Liver (tissue), 8 donors: ENCODE measurements at regions not wholly inside any gene's neighbourhood (a gene's known extent, or its start where the extent isn't known, plus 50 kb on each side); places are given as distances from the start of the nearest gene placed in this dataset.

ENCODE experiments used
- DNase-seq: peaks from one replicate; pipeline ENCODE4 v3.0.0-alpha.2; 2017; ENCODE audit warnings: low spot score
- H3K27ac ChIP-seq, 2 donors: one replicate each; pipeline ENCODE4 v1.7.0; 2013; ENCODE audit warnings: inconsistent platforms in 2 of 2, low read length in 2 of 2, control low read depth in 1 of 2, low read depth in 1 of 2, mild to moderate bottlenecking in 1 of 2
- H3K27me3 ChIP-seq, 4 donors: one replicate each; pipeline versions ENCODE4 v1.6.1 to v1.7.0; 2013; ENCODE audit warnings: low read length in 3 of 4, inconsistent platforms in 1 of 4, mild to moderate bottlenecking in 1 of 4, moderate library complexity in 1 of 4; ENCODE audit not compliant: control insufficient read depth in 4 of 4, insufficient read depth in 4 of 4
- H3K36me3 ChIP-seq, 4 donors: one replicate each; pipeline versions ENCODE4 v1.6.1 to v1.7.0; 2013; ENCODE audit warnings: low read length in 3 of 4, mild to moderate bottlenecking in 3 of 4, low read depth in 1 of 4, moderate library complexity in 1 of 4; ENCODE audit not compliant: control insufficient read depth in 4 of 4, insufficient read depth in 3 of 4
- H3K4me1 ChIP-seq, 4 donors: one replicate each; pipeline versions ENCODE4 v1.6.1 to v1.7.0; 2013; ENCODE audit warnings: low read length in 3 of 4, mild to moderate bottlenecking in 3 of 4, moderate library complexity in 1 of 4; ENCODE audit not compliant: control insufficient read depth in 4 of 4, insufficient read depth in 4 of 4
- H3K4me3 ChIP-seq, 3 donors: one replicate each; pipeline versions ENCODE4 v1.6.1 to v1.7.0; 2013; ENCODE audit warnings: low read length in 3 of 3, control low read depth in 1 of 3, low read depth in 1 of 3, mild to moderate bottlenecking in 1 of 3
- H3K9ac ChIP-seq, 2 donors: one replicate each; pipeline ENCODE4 v1.7.0; 2013; ENCODE audit warnings: low read length in 2 of 2, mild to moderate bottlenecking in 2 of 2, moderate library complexity in 2 of 2, control low read depth in 1 of 2, low read depth in 1 of 2
- H3K9me3 ChIP-seq, 4 donors: one replicate each; pipeline versions ENCODE4 v1.6.1 to v1.7.0; 2013; ENCODE audit warnings: low read length in 3 of 4; ENCODE audit not compliant: control insufficient read depth in 4 of 4
- ATF3 ChIP-seq: IDR thresholded peaks from 2 replicates; pipeline ENCODE4 v1.6.1; 2016; ENCODE audit warnings: antibody characterized with exemption
- CTCF ChIP-seq: fragments of 150-350 bp; IDR thresholded peaks from 2 replicates; pipeline ENCODE4 v1.5.1; 2017; ENCODE audit warnings: improper control_type of control experiment, low read depth, low read length; ENCODE audit not compliant: missing input control
- EGR1 ChIP-seq, 2 donors: IDR thresholded peaks; 2 replicates each; pipeline ENCODE4 v1.6.1; 2016 to 2018; ENCODE audit warnings: antibody characterized with exemption in 2 of 2, low read depth in 2 of 2
- FOXA1 ChIP-seq: IDR thresholded peaks from 2 replicates; pipeline ENCODE4 v1.6.1; 2016; ENCODE audit warnings: antibody characterized with exemption
- FOXA2 ChIP-seq: IDR thresholded peaks from 2 replicates; pipeline ENCODE4 v1.6.1; 2016; ENCODE audit warnings: antibody characterized with exemption
- GABPA ChIP-seq, 2 donors: IDR thresholded peaks in 1 of 2; conservative IDR thresholded peaks in 1 of 2; 2 replicates each; pipeline ENCODE4 v1.6.1; 2016; ENCODE audit warnings: antibody characterized with exemption in 2 of 2, mild to moderate bottlenecking in 1 of 2, moderate library complexity in 1 of 2
- HNF4A ChIP-seq, 2 donors: conservative IDR thresholded peaks; 2 replicates each; pipeline ENCODE4 v1.6.1; 2016; ENCODE audit warnings: antibody characterized with exemption in 2 of 2, mild to moderate bottlenecking in 2 of 2
- HNF4G ChIP-seq: IDR thresholded peaks from 2 replicates; pipeline ENCODE4 v1.6.1; 2016; ENCODE audit warnings: antibody characterized with exemption
- JUND ChIP-seq, 2 donors: IDR thresholded peaks; 2 replicates each; pipeline ENCODE4 v1.6.1; 2016; ENCODE audit warnings: antibody characterized with exemption in 2 of 2
- MAX ChIP-seq: IDR thresholded peaks from 2 replicates; pipeline ENCODE4 v1.6.1; 2016; ENCODE audit warnings: antibody characterized with exemption
- NR2F2 ChIP-seq: IDR thresholded peaks from 2 replicates; pipeline ENCODE4 v1.6.1; 2016; ENCODE audit warnings: antibody characterized with exemption
- RAD21 ChIP-seq, 2 donors: IDR thresholded peaks; 2 replicates each; pipeline ENCODE4 v1.6.1; 2016; ENCODE audit warnings: antibody characterized with exemption in 2 of 2, mild to moderate bottlenecking in 2 of 2
- REST ChIP-seq: IDR thresholded peaks from 2 replicates; pipeline ENCODE4 v1.6.1; 2016; ENCODE audit warnings: antibody characterized with exemption, mild to moderate bottlenecking
- RXRA ChIP-seq, 2 donors: IDR thresholded peaks; 2 replicates each; pipeline ENCODE4 v1.6.1; 2017 to 2018; ENCODE audit warnings: antibody characterized with exemption in 2 of 2, mild to moderate bottlenecking in 1 of 2
- SP1 ChIP-seq: IDR thresholded peaks from 2 replicates; pipeline ENCODE4 v1.6.1; 2018; ENCODE audit warnings: antibody characterized with exemption, mild to moderate bottlenecking
- TAF1 ChIP-seq: conservative IDR thresholded peaks from 2 replicates; pipeline ENCODE4 v1.6.1; 2016; ENCODE audit warnings: antibody characterized with exemption, mild to moderate bottlenecking
- YY1 ChIP-seq: IDR thresholded peaks from 2 replicates; pipeline ENCODE4 v1.6.1; 2016; ENCODE audit warnings: antibody characterized with exemption, mild to moderate bottlenecking
- ZBTB33 ChIP-seq: IDR thresholded peaks from 2 replicates; pipeline ENCODE4 v1.6.1; 2016; ENCODE audit warnings: antibody characterized with exemption
- WGBS: extraction: QIAGEN DNeasy Blood & Tissue Kit; methylation state at CpG from one replicate; pipeline ENCODE4 v1.1.7; 2013; 5-methylcytosine and 5-hydroxymethylcytosine counted together
- donor health status: healthy.
- donor health status: healthy.
- donor health status: healthy.
- donor health status: healthy.
- donor health status: healthy.

- DNase-seq, result no peak
- no peak overlapping the region for H3K27ac ChIP-seq
- no peaks in the 10 kb centered on the region for H3K27me3 ChIP-seq
- WGBS, result 52% methylated on average over 5 of the region's 5 CpGs
- no peak overlapping the region for H3K9ac ChIP-seq
- no peaks in the 10 kb centered on the region for H3K4me1 ChIP-seq
- H3K4me3 ChIP-seq, result no peak overlapping the region
- TF ChIP-seq GABPA (IDR thresholded peaks at IDR 0.05 in 1 of 2, conservative IDR thresholded peaks at IDR 0.05 in 1 of 2) (no peak), YY1 (no peak), RXRA (IDR thresholded peaks at IDR 0.05) (no peak), TAF1 (no peak), RAD21 (IDR thresholded peaks at IDR 0.05) (no peak)
- H3K36me3 ChIP-seq, result no peaks in the 10 kb centered on the region
- H3K9me3 ChIP-seq, result no peaks in the 10 kb centered on the region
Measured at GRCh38 chr10:54880996-54881395, 80.0 kb upstream of the PCDH15 start.

- no peak overlapping the region for H3K27ac ChIP-seq
- H3K36me3 ChIP-seq, result no peaks in the 10 kb centered on the region
- H3K4me3 ChIP-seq, result no peak overlapping the region
- DNase-seq, result no peak
- H3K9me3 ChIP-seq, result no peaks in the 10 kb centered on the region
- no peak for TF ChIP-seq JUND (IDR thresholded peaks at IDR 0.05)
- TF ChIP-seq SP1, result no peak
- TF ChIP-seq NR2F2, result no peak
- TF ChIP-seq EGR1 (IDR thresholded peaks at IDR 0.05; ENCODE audit: low read depth in 2 of 2), result no peak
- no peak for TF ChIP-seq ZBTB33
- no peak for TF ChIP-seq FOXA2
- no peak for TF ChIP-seq ATF3
- no peak for TF ChIP-seq GABPA (IDR thresholded peaks at IDR 0.05 in 1 of 2, conservative IDR thresholded peaks at IDR 0.05 in 1 of 2)
- TF ChIP-seq TAF1, result no peak
- no peak for TF ChIP-seq HNF4G
- TF ChIP-seq RXRA (IDR thresholded peaks at IDR 0.05), result no peak
- TF ChIP-seq HNF4A (conservative IDR thresholded peaks at IDR 0.05), result no peak
- no peak for TF ChIP-seq FOXA1
- no peak for TF ChIP-seq REST
- TF ChIP-seq CTCF, result no peak
- TF ChIP-seq MAX, result no peak
- TF ChIP-seq YY1, result no peak
- TF ChIP-seq RAD21 (IDR thresholded peaks at IDR 0.05), result no peak
- no peaks in the 10 kb centered on the region for H3K4me1 ChIP-seq
- H3K27me3 ChIP-seq, result no peaks in the 10 kb centered on the region
- no peak overlapping the region for H3K9ac ChIP-seq
Measured at GRCh38 chr10:54869022-54869421, 68.0 kb upstream of the PCDH15 start.
